Chondrocyte (in vitro differentiated cells): ENCODE measurements at regions not wholly inside any gene's neighbourhood (a gene's known extent, or its start where the extent isn't known, plus 50 kb on each side); places are given as distances from the start of the nearest gene placed in this dataset.

ENCODE experiments used
- DNase-seq: peaks from one replicate; pipeline ENCODE4 v3.0.0; 2021; ENCODE audit warnings: mixed read lengths, low spot score
- H3K27ac Mint-ChIP-seq: one replicate; pipeline ENCODE4 v1.8.0; 2021; ENCODE audit warnings: mild to moderate bottlenecking, moderate library complexity, mixed read lengths; ENCODE audit not compliant: unreplicated experiment
- H3K27me3 Mint-ChIP-seq: 2 replicates; pipeline ENCODE4 v1.8.0; 2021; ENCODE audit warnings: low read depth, mixed read lengths
- H3K36me3 Mint-ChIP-seq: 2 replicates; pipeline ENCODE4 v1.8.0; 2021; ENCODE audit warnings: low read depth, mixed read lengths
- H3K4me1 Mint-ChIP-seq: 2 replicates; pipeline ENCODE4 v1.8.0; 2021; ENCODE audit warnings: low read depth, mild to moderate bottlenecking, mixed read lengths
- H3K4me3 Mint-ChIP-seq: one replicate; pipeline ENCODE4 v1.8.0; 2021; ENCODE audit warnings: mild to moderate bottlenecking, moderate library complexity, mixed read lengths; ENCODE audit not compliant: unreplicated experiment
- H3K9me3 Mint-ChIP-seq: 2 replicates; pipeline ENCODE4 v1.8.0; 2021; ENCODE audit warnings: low read depth, mixed read lengths
- CTCF ChIP-seq: fragments of 200-600 bp; sonication (generic); IDR thresholded peaks from 2 replicates; pipeline ENCODE4 v1.5.0; 2021; ENCODE audit warnings: antibody characterized with exemption, mild to moderate bottlenecking, moderate library complexity

GRCh38 chr11:116275635-116276034 is 497.2 kb downstream of the BUD13 start:
- Mint-ChIP-seq H3K36me3 (no peaks in the 10 kb centered on the region), H3K4me1 (peaks cover 3% of the 10 kb centered on the region), H3K27ac (no peak overlapping the region), H3K27me3 (peaks cover 22% of the 10 kb centered on the region), H3K4me3 (no peak overlapping the region), H3K9me3 (no peaks in the 10 kb centered on the region)
- no peak for DNase-seq
- no peak for TF ChIP-seq CTCF

- Mint-ChIP-seq H3K4me3 (no peak overlapping the region), H3K27ac (no peak overlapping the region), H3K36me3 (no peaks in the 10 kb centered on the region), H3K9me3 (no peaks in the 10 kb centered on the region), H3K4me1 (peaks cover 3% of the 10 kb centered on the region), H3K27me3 (peaks cover 15% of the 10 kb centered on the region)
- no peak for TF ChIP-seq CTCF
- DNase-seq: no peak
These were observed 498.3 kb downstream of the BUD13 start for GRCh38 chr11:116274521-116274920.

- DNase-seq: no peak
- Mint-ChIP-seq H3K4me3 (no peak overlapping the region), H3K36me3 (no peaks in the 10 kb centered on the region), H3K4me1 (peaks cover 3% of the 10 kb centered on the region), H3K27me3 (peaks cover 24% of the 10 kb centered on the region), H3K27ac (no peak overlapping the region), H3K9me3 (no peaks in the 10 kb centered on the region)
- no peak for TF ChIP-seq CTCF
These were observed 500.5 kb downstream of the BUD13 start for GRCh38 chr11:116272181-116272789.

GRCh38 chr11:116271479-116271878 is 501.3 kb downstream of the BUD13 start:
- Mint-ChIP-seq H3K9me3 (no peaks in the 10 kb centered on the region), H3K4me1 (peaks cover 3% of the 10 kb centered on the region), H3K36me3 (no peaks in the 10 kb centered on the region), H3K27me3 (peaks cover 25% of the 10 kb centered on the region), H3K4me3 (no peak overlapping the region), H3K27ac (no peak overlapping the region)
- no peak for TF ChIP-seq CTCF
- DNase-seq: no peak

- peaks cover 2% of the 10 kb centered on the region for H3K36me3 Mint-ChIP-seq
- no peak overlapping the region for H3K27ac Mint-ChIP-seq
- H3K4me1 Mint-ChIP-seq: no peaks in the 10 kb centered on the region
- no peak for DNase-seq
- TF ChIP-seq CTCF: no peak
- H3K9me3 Mint-ChIP-seq: no peaks in the 10 kb centered on the region
- H3K4me3 Mint-ChIP-seq: no peak overlapping the region
- H3K27me3 Mint-ChIP-seq: peaks cover 52% of the 10 kb centered on the region
These were observed 505.6 kb downstream of the BUD13 start for GRCh38 chr11:116267146-116267545.
